ENCODE measurements at regions not wholly inside any gene's neighbourhood (a gene's known extent, or its start where the extent isn't known, plus 50 kb on each side); places are given as distances from the start of the nearest gene placed in this dataset.

DNA sequence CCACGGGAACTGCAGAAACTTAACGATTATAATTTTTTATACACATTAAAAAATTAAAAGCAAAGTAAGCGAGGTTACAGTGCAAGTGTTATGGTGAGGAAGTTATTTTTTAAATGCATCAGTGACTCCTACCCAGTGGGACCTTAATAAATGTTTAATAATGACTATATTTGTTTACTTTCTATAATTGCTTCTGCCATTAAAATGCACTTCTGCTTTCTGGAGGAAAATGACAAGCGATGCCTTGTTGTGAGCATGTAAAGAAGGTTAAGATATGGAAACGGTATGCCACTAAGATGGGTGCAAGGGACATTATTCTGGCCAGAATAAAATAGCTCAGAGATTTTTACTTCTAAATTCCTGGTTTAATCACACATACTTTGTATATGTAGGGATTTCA is 252.1 kb downstream of the CDH11 start:
- peaks cover 9% of the 10 kb centered on the region for H3K27me3 Mint-ChIP-seq (ENCODE audit: insufficient read depth, unreplicated experiment)
- CTCF ChIA-PET = no interaction called here
- H3K36me3 ChIP-seq (ENCODE audit: control insufficient read depth, insufficient read depth, low read length) = no peaks in the 10 kb centered on the region
- TF ChIP-seq, protein P1, sequence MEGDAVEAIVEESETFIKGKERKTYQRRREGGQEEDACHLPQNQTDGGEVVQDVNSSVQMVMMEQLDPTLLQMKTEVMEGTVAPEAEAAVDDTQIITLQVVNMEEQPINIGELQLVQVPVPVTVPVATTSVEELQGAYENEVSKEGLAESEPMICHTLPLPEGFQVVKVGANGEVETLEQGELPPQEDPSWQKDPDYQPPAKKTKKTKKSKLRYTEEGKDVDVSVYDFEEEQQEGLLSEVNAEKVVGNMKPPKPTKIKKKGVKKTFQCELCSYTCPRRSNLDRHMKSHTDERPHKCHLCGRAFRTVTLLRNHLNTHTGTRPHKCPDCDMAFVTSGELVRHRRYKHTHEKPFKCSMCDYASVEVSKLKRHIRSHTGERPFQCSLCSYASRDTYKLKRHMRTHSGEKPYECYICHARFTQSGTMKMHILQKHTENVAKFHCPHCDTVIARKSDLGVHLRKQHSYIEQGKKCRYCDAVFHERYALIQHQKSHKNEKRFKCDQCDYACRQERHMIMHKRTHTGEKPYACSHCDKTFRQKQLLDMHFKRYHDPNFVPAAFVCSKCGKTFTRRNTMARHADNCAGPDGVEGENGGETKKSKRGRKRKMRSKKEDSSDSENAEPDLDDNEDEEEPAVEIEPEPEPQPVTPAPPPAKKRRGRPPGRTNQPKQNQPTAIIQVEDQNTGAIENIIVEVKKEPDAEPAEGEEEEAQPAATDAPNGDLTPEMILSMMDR (IDR thresholded peaks at IDR 0.05; ENCODE audit: insufficient read depth in 1 of 2, low read depth in 1 of 2, low read length in 1 of 2, severe bottlenecking in 1 of 2, unreplicated experiment in 1 of 2) = no peak
- no peak overlapping the region for H3K27ac Mint-ChIP-seq (ENCODE audit: unreplicated experiment)
- DNase-seq = no peak
- no peak overlapping the region for H3K4me3 ChIP-seq (ENCODE audit: low read depth, low read length)
- intact Hi-C loops (cut with micrococcal nuclease; ENCODE audit: unreplicated experiment) = no loop called here
- H3K4me1 Mint-ChIP-seq (ENCODE audit: low read depth, unreplicated experiment) = no peaks in the 10 kb centered on the region
- no peaks in the 10 kb centered on the region for H3K36me3 Mint-ChIP-seq (ENCODE audit: insufficient read depth, unreplicated experiment)
- H3K9me3 ChIP-seq = no peaks in the 10 kb centered on the region
- no peaks in the 10 kb centered on the region for H3K4me1 ChIP-seq
- H3K27me3 ChIP-seq (replicated peaks; ENCODE audit: control insufficient read depth, insufficient read depth, low read length) = no peaks in the 10 kb centered on the region
- H3K9me3 Mint-ChIP-seq (ENCODE audit: unreplicated experiment) = no peaks in the 10 kb centered on the region
- H3K4me3 Mint-ChIP-seq (ENCODE audit: unreplicated experiment) = no peak overlapping the region
- BruUV-seq (replicated peaks) = no TSS peak
- POLR2A ChIA-PET = no interaction called here

DNA sequence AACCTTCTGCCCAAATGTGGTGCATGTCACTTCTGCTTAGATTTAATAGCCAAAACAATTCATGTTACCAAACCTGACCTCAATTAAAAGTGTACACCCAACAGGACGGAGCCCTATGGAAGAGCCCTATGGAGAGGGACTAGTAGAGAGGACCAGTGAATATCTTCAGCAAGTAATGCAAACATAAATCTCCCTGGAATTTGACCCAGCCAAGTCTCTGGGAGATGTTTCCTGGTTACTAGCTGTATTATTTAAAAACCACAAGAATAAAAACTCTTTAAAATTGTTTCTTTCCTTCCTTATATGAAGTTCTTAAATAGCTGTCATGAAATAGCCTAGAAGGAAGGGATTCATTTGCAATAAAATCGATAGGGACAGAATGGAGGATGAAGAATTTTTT is 255.8 kb downstream of the CDH11 start:
- H3K36me3 Mint-ChIP-seq (ENCODE audit: insufficient read depth, unreplicated experiment) = no peaks in the 10 kb centered on the region

DNA sequence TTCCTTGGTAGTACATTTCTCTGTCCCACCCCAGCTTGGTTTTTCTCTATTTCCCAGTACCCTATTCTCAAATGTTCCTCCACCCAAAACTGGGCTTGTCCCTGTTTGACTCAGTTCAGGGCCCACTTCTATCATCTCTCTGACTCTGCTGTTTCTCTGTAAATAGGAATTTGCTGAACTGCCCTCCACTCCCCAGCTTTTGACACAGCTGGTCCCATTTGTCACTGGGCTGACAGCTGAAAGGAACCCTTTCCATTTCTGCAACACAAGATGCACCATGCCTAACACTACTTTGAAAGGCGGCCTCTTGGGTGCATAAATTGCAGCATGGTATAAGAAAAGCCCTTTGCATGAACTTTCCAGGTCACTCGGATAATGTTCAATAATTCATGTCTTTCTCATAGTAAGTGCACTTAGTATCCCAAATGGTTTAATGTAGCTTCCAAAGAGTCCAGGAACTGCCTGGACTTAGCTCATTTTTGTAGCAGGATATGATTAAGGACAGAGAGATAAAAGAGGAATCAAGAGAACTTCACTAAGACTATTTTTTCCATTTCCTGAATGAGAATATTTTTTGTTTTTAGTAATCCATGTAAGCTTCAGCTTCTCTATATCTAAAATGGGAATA is 256.7 kb downstream of the CDH11 start:
- no peak overlapping the region for H3K4me3 Mint-ChIP-seq (ENCODE audit: unreplicated experiment)
- intact Hi-C loops (cut with micrococcal nuclease; ENCODE audit: unreplicated experiment) = no loop called here
- no peaks in the 10 kb centered on the region for H3K4me1 ChIP-seq
- H3K27me3 Mint-ChIP-seq (ENCODE audit: insufficient read depth, unreplicated experiment) = peaks cover 11% of the 10 kb centered on the region
- H3K9me3 ChIP-seq = no peaks in the 10 kb centered on the region
- TF ChIP-seq, protein P1 (IDR thresholded peaks at IDR 0.05; ENCODE audit: insufficient read depth in 1 of 2, low read depth in 1 of 2, low read length in 1 of 2, severe bottlenecking in 1 of 2, unreplicated experiment in 1 of 2) = no peak
- no peak for DNase-seq
- H3K27me3 ChIP-seq (replicated peaks; ENCODE audit: control insufficient read depth, insufficient read depth, low read length) = no peaks in the 10 kb centered on the region
- H3K4me1 Mint-ChIP-seq (ENCODE audit: low read depth, unreplicated experiment) = no peaks in the 10 kb centered on the region
- no peak overlapping the region for H3K27ac Mint-ChIP-seq (ENCODE audit: unreplicated experiment)
- CTCF ChIA-PET = no interaction called here
- POLR2A ChIA-PET = no interaction called here
- H3K36me3 ChIP-seq (ENCODE audit: control insufficient read depth, insufficient read depth, low read length) = no peaks in the 10 kb centered on the region
- no peaks in the 10 kb centered on the region for H3K9me3 Mint-ChIP-seq (ENCODE audit: unreplicated experiment)
- H3K4me3 ChIP-seq (ENCODE audit: low read depth, low read length) = no peak overlapping the region
- BruUV-seq (replicated peaks) = no TSS peak
- H3K36me3 Mint-ChIP-seq (ENCODE audit: insufficient read depth, unreplicated experiment) = no peaks in the 10 kb centered on the region

More for the DNA sequence above, 255.8 kb downstream of the CDH11 start:
- Mint-ChIP-seq H3K4me3 (ENCODE audit: unreplicated experiment) (no peak overlapping the region), H3K27ac (ENCODE audit: unreplicated experiment) (no peak overlapping the region), H3K4me1 (ENCODE audit: low read depth, unreplicated experiment) (no peaks in the 10 kb centered on the region), H3K27me3 (ENCODE audit: insufficient read depth, unreplicated experiment) (peaks cover 8% of the 10 kb centered on the region), H3K9me3 (ENCODE audit: unreplicated experiment) (no peaks in the 10 kb centered on the region)
- H3K9me3 ChIP-seq = no peaks in the 10 kb centered on the region
- ChIA-PET CTCF (no interaction called here), POLR2A (no interaction called here)
- TF ChIP-seq, protein P1 (IDR thresholded peaks at IDR 0.05; ENCODE audit: insufficient read depth in 1 of 2, low read depth in 1 of 2, low read length in 1 of 2, severe bottlenecking in 1 of 2, unreplicated experiment in 1 of 2) = no peak
- no peak for DNase-seq
- no peaks in the 10 kb centered on the region for H3K4me1 ChIP-seq
- H3K4me3 ChIP-seq (ENCODE audit: low read depth, low read length) = no peak overlapping the region
- intact Hi-C loops (cut with micrococcal nuclease; ENCODE audit: unreplicated experiment) = no loop called here
- H3K36me3 ChIP-seq (ENCODE audit: control insufficient read depth, insufficient read depth, low read length) = no peaks in the 10 kb centered on the region
- H3K27me3 ChIP-seq (replicated peaks; ENCODE audit: control insufficient read depth, insufficient read depth, low read length) = no peaks in the 10 kb centered on the region
- no TSS peak for BruUV-seq (replicated peaks)
